H1 (cell line): ENCODE measurements at regions not wholly inside any gene's neighbourhood (a gene's known extent, or its start where the extent isn't known, plus 50 kb on each side); places are given as distances from the start of the nearest gene placed in this dataset.

ENCODE experiments used
- CTCF ChIA-PET: fragments of 300-600 bp; sonication (Branson Sonifier 250); formaldehyde crosslinking; loops from one replicate; lab custom pipeline; 2021; ENCODE audit not compliant: partially characterized antibody; lab: Charles Lee
- POLR2A ChIA-PET: fragments of 300-600 bp; sonication (Branson Sonifier 250); formaldehyde crosslinking; loops from one replicate; lab custom pipeline; 2021; ENCODE audit warnings: inconsistent platforms; ENCODE audit not compliant: partially characterized antibody; lab: Charles Lee
- DNase-seq, 2 experiments: peaks; one replicate each; pipeline versions ENCODE4 v3.0.0 to v3.0.0-alpha.2; 2010 to 2022; ENCODE audit warnings: low spot score in 2 of 2, low read depth in 1 of 2, mixed read lengths in 1 of 2
- FAIRE-seq: peaks from 2 replicates; lab custom pipeline; 2011; peaks lifted over from hg19 to GRCh38; lab: Jason Lieb, UNC
- H2AFZ ChIP-seq: 2 replicates; pipeline ENCODE4 v1.8.1; 2012; ENCODE audit warnings: low read length, inconsistent platforms
- H2AK5ac ChIP-seq: 2 replicates; pipeline ENCODE4 v1.6.1; 2013; ENCODE audit warnings: low read depth, low read length
- H2BK120ac ChIP-seq: replicated peaks from 2 replicates; pipeline ENCODE3; 2013; ENCODE audit warnings: low read depth, low read length, inconsistent platforms
- H2BK12ac ChIP-seq: 2 replicates; pipeline ENCODE4 v1.6.1; 2013; ENCODE audit warnings: low read depth, low read length
- H2BK15ac ChIP-seq: 2 replicates; pipeline ENCODE4 v1.6.1; 2013; ENCODE audit warnings: low read length
- H2BK20ac ChIP-seq: 2 replicates; pipeline ENCODE4 v1.6.1; 2013; ENCODE audit warnings: low read length
- H2BK5ac ChIP-seq: 2 replicates; pipeline ENCODE4 v1.6.1; 2013; ENCODE audit warnings: low read depth, low read length
- H3K14ac ChIP-seq: 2 replicates; pipeline ENCODE4 v1.6.1; 2013; ENCODE audit warnings: inconsistent platforms; ENCODE audit not compliant: insufficient read length
- H3K18ac ChIP-seq: 2 replicates; pipeline ENCODE4 v1.6.1; 2013; ENCODE audit warnings: low read length; ENCODE audit errors: extremely low read depth
- H3K23ac ChIP-seq: 2 replicates; pipeline ENCODE4 v1.6.1; 2013; ENCODE audit warnings: inconsistent platforms; ENCODE audit not compliant: insufficient read length
- H3K23me2 ChIP-seq: 2 replicates; pipeline ENCODE4 v1.6.1; 2013; ENCODE audit warnings: low read depth, low read length
- H3K27ac ChIP-seq: 2 replicates; pipeline ENCODE4 v1.6.1; 2011; ENCODE audit warnings: low read depth, low read length, inconsistent platforms
- H3K27me3 ChIP-seq, 4 experiments: replicated peaks in 1 of 4; 1 replicate in 1 of 4; 2 replicates in 3 of 4; pipeline versions ENCODE4 v1.6.1 to v1.8.1; 2011 to 2013; ENCODE audit warnings: low read length in 3 of 4, mild to moderate bottlenecking in 3 of 4, inconsistent platforms in 2 of 4, mixed read lengths in 2 of 4, moderate library complexity in 1 of 4; ENCODE audit not compliant: control insufficient read depth in 3 of 4, insufficient read depth in 3 of 4; ENCODE audit errors: extremely low read depth in 1 of 4
- H3K36me3 ChIP-seq, 4 experiments: 2 replicates each; pipeline versions ENCODE4 v1.6.1 to v1.8.1; 2011 to 2013; ENCODE audit warnings: mild to moderate bottlenecking in 4 of 4, low read length in 3 of 4, moderate library complexity in 2 of 4, control low read depth in 1 of 4, inconsistent platforms in 1 of 4; ENCODE audit not compliant: insufficient read depth in 4 of 4, control insufficient read depth in 2 of 4
- H3K4ac ChIP-seq: replicated peaks from 2 replicates; pipeline ENCODE3; 2013; ENCODE audit warnings: low read length, low read depth, mixed read lengths, inconsistent platforms; ENCODE audit not compliant: insufficient read length
- H3K4me1 ChIP-seq, 4 experiments: replicated peaks in 1 of 4; 1 replicate in 1 of 4; 2 replicates in 3 of 4; pipeline versions ENCODE4 v1.6.1 to v1.8.1; 2011 to 2013; ENCODE audit warnings: low read length in 3 of 4, inconsistent platforms in 2 of 4, mixed read lengths in 1 of 4; ENCODE audit not compliant: insufficient read depth in 4 of 4, control insufficient read depth in 3 of 4
- H3K4me2 ChIP-seq, 2 experiments: 2 replicates each; pipeline versions ENCODE4 v1.6.1 to v1.8.1; 2011 to 2013; ENCODE audit warnings: low read depth in 2 of 2, low read length in 2 of 2, control low read depth in 1 of 2, inconsistent platforms in 1 of 2, mild to moderate bottlenecking in 1 of 2; ENCODE audit not compliant: insufficient read depth in 1 of 2
- H3K4me3 ChIP-seq, 4 experiments: fragments of 200-600, 300-600 bp in 1 of 4; sonication (generic), shearing (Covaris generic), sonication (Bioruptor Twin) in 1 of 4; 2 replicates each; pipeline versions ENCODE4 v1.5.1 to v1.8.1; 2011 to 2016; ENCODE audit warnings: low read length in 4 of 4, low read depth in 3 of 4, control low read depth in 2 of 4, inconsistent platforms in 2 of 4, mild to moderate bottlenecking in 2 of 4, mixed read lengths in 1 of 4, moderate library complexity in 1 of 4; ENCODE audit not compliant: insufficient read depth in 2 of 4; ENCODE audit errors: extremely low read depth in 1 of 4
- H3K56ac ChIP-seq: replicated peaks from 2 replicates; pipeline ENCODE3; 2013; ENCODE audit warnings: low read depth, mild to moderate bottlenecking, mixed read lengths, low read length, inconsistent platforms; ENCODE audit not compliant: insufficient read length
- H3K79me1 ChIP-seq: 2 replicates; pipeline ENCODE4 v1.6.1; 2013; ENCODE audit warnings: low read depth, low read length, control low read depth
- H3K79me2 ChIP-seq, 2 experiments: 2 replicates each; pipeline versions ENCODE4 v1.6.1 to v1.8.1; 2012 to 2013; ENCODE audit warnings: low read length in 2 of 2, mild to moderate bottlenecking in 2 of 2, inconsistent platforms in 1 of 2; ENCODE audit not compliant: insufficient read depth in 2 of 2, control insufficient read depth in 1 of 2
- H3K9ac ChIP-seq, 4 experiments: replicated peaks in 1 of 4; 1 replicate in 1 of 4; 2 replicates in 3 of 4; pipeline versions ENCODE4 v1.6.1 to v1.8.1; 2011 to 2013; ENCODE audit warnings: low read depth in 3 of 4, low read length in 3 of 4, control low read depth in 2 of 4, mild to moderate bottlenecking in 2 of 4, moderate library complexity in 2 of 4, inconsistent platforms in 1 of 4; ENCODE audit errors: extremely low read depth in 1 of 4
- H3K9me3 ChIP-seq, 2 experiments: 2 replicates each; pipeline versions ENCODE4 v1.6.1 to v1.8.1; 2012 to 2013; ENCODE audit warnings: mild to moderate bottlenecking in 2 of 2, moderate library complexity in 2 of 2, control low read depth in 1 of 2, inconsistent platforms in 1 of 2, low read depth in 1 of 2, low read length in 1 of 2, mixed read lengths in 1 of 2; ENCODE audit not compliant: insufficient read depth in 2 of 2
- H4K20me1 ChIP-seq, 2 experiments: replicated peaks in 1 of 2; 2 replicates each; pipeline versions ENCODE3 to v1.8.1; 2011 to 2013; ENCODE audit warnings: inconsistent platforms in 2 of 2, low read length in 2 of 2, mild to moderate bottlenecking in 1 of 2; ENCODE audit not compliant: insufficient read depth in 2 of 2, control insufficient read depth in 1 of 2
- H4K5ac ChIP-seq: 2 replicates; pipeline ENCODE4 v1.6.1; 2013; ENCODE audit warnings: low read length, low read depth, mixed read lengths, inconsistent platforms; ENCODE audit not compliant: insufficient read length
- H4K8ac ChIP-seq: 2 replicates; pipeline ENCODE4 v1.8.0; 2013; ENCODE audit warnings: mild to moderate bottlenecking, moderate library complexity, low read length, inconsistent platforms; ENCODE audit not compliant: insufficient read depth; ENCODE audit errors: extremely low read depth
- H4K91ac ChIP-seq: replicated peaks from 2 replicates; pipeline ENCODE3; 2013; ENCODE audit warnings: low read length, mixed read lengths, inconsistent platforms; ENCODE audit not compliant: insufficient read length
- BCL11A ChIP-seq, 2 experiments: IDR thresholded peaks; one replicate each; pipeline ENCODE4 v1.6.1; 2011; ENCODE audit warnings: low read depth in 2 of 2, low read length in 2 of 2, mild to moderate bottlenecking in 2 of 2
- CEBPB ChIP-seq: IDR thresholded peaks from 2 replicates; pipeline ENCODE4 v1.6.1; 2012; ENCODE audit warnings: low read depth, low read length
- CTCF ChIP-seq, 3 experiments: IDR thresholded peaks; 1 replicate in 2 of 3; 2 replicates in 1 of 3; pipeline versions ENCODE4 v1.5.1 to v1.6.1; 2011; ENCODE audit warnings: low read length in 3 of 3, mild to moderate bottlenecking in 3 of 3, inconsistent platforms in 2 of 3, low read depth in 1 of 3, moderate library complexity in 1 of 3; ENCODE audit not compliant: insufficient read depth in 1 of 3; ENCODE audit errors: control extremely low read depth in 1 of 3
- E2F6 ChIP-seq: IDR thresholded peaks from 2 replicates; pipeline ENCODE4 v1.6.1; 2012; ENCODE audit warnings: inconsistent platforms
- EP300 ChIP-seq, 2 experiments: IDR thresholded peaks; 1 replicate in 1 of 2; 2 replicates in 1 of 2; pipeline ENCODE4 v1.6.1; 2011 to 2012; ENCODE audit warnings: low read depth in 2 of 2, low read length in 2 of 2, mild to moderate bottlenecking in 2 of 2, borderline replicate concordance in 1 of 2, inconsistent platforms in 1 of 2, moderate library complexity in 1 of 2
- HDAC2 ChIP-seq, 2 experiments: fragments of 300-600 bp in 1 of 2; sonication (generic) in 1 of 2; IDR thresholded peaks; 2 replicates each; pipeline ENCODE4 v1.6.1; 2011 to 2012; ENCODE audit warnings: low read depth in 2 of 2, low read length in 2 of 2, mild to moderate bottlenecking in 2 of 2, moderate library complexity in 2 of 2, borderline replicate concordance in 1 of 2, inconsistent platforms in 1 of 2
- KDM1A ChIP-seq: fragments of 200-600, 300-600 bp; sonication (generic); IDR thresholded peaks from 2 replicates; pipeline ENCODE4 v1.7.1; 2016; ENCODE audit warnings: mild to moderate bottlenecking, low read length, borderline replicate concordance
- MAFK ChIP-seq: IDR thresholded peaks from 2 replicates; pipeline ENCODE4 v1.6.1; 2012; ENCODE audit warnings: low read depth, mild to moderate bottlenecking, improper control_type of control experiment, low read length
- POLR2A ChIP-seq, 2 experiments: IDR thresholded peaks; 1 replicate in 1 of 2; 2 replicates in 1 of 2; pipeline ENCODE4 v1.6.1; 2011; ENCODE audit warnings: low read depth in 2 of 2, low read length in 2 of 2, mild to moderate bottlenecking in 2 of 2; ENCODE audit errors: control extremely low read depth in 1 of 2
- POU5F1 ChIP-seq: IDR thresholded peaks from 2 replicates; pipeline ENCODE4 v1.6.1; 2011; ENCODE audit warnings: low read depth, mild to moderate bottlenecking, low read length, moderate library complexity
- YY1 ChIP-seq: IDR thresholded peaks from 2 replicates; pipeline ENCODE4 v1.6.1; 2011; ENCODE audit warnings: low read depth, mild to moderate bottlenecking, low read length
- WGBS, 2 experiments: shearing (Covaris generic) in 1 of 2; methylation state at CpG; one replicate each; pipeline versions ENCODE4 v1.1.6 to v1.1.7; 2013 to 2015; ENCODE audit warnings: low lambda C conversion rate in 2 of 2, mixed read lengths in 2 of 2, inconsistent platforms in 1 of 2, low coverage in 1 of 2, missing lambda C conversion rate in 1 of 2; ENCODE audit not compliant: insufficient replicate concordance in 2 of 2, insufficient coverage in 1 of 2, insufficient read length in 1 of 2; ENCODE audit errors: extremely low coverage in 1 of 2, missing lambda C conversion rate in 1 of 2; 5-methylcytosine and 5-hydroxymethylcytosine counted together

GRCh38 chr4:120130786-120131185, 64.1 kb upstream of the MAD2L1 start:
- no peak overlapping the region for H2BK120ac ChIP-seq
- FAIRE-seq (no peak), DNase-seq (no peak)
- H3K79me2 ChIP-seq, result no peaks in the 10 kb centered on the region
- ChIA-PET CTCF (interaction anchor here (1.0 kb wide), 1 partner anchor 24 kb away, joined by 4 read pairs; no protein-coding TSS in a partner anchor), POLR2A (no interaction called here)
- H2AK5ac ChIP-seq, result no peak overlapping the region
- H4K20me1 ChIP-seq, result no peaks in the 10 kb centered on the region
- H3K36me3 ChIP-seq, result no peaks in the 10 kb centered on the region
- no peak overlapping the region for H2AFZ ChIP-seq
- H4K5ac ChIP-seq, result no peak overlapping the region
- no peak overlapping the region for H3K23ac ChIP-seq
- no peak overlapping the region for H4K91ac ChIP-seq
- H3K27me3 ChIP-seq, result no peaks in the 10 kb centered on the region
- H3K4ac ChIP-seq, result no peak overlapping the region
- H3K9me3 ChIP-seq, result no peaks in the 10 kb centered on the region
- H2BK20ac ChIP-seq, result no peak overlapping the region
- H3K18ac ChIP-seq, result no peak overlapping the region
- H3K4me1 ChIP-seq, result no peaks in the 10 kb centered on the region
- no peak overlapping the region for H3K4me2 ChIP-seq
- H2BK5ac ChIP-seq, result no peak overlapping the region
- 80% methylated on average over 2 of the region's 2 CpGs; no CpG with 5 or more reads in 1 of the 2 experiments for WGBS, 2 experiments
- H3K14ac ChIP-seq, result no peak overlapping the region
- H2BK15ac ChIP-seq, result no peak overlapping the region
- H2BK12ac ChIP-seq, result no peak overlapping the region
- H3K4me3 ChIP-seq, result no peak overlapping the region
- H3K27ac ChIP-seq, result no peak overlapping the region
- H3K56ac ChIP-seq, result no peak overlapping the region
- H3K23me2 ChIP-seq, result no peaks in the 10 kb centered on the region
- H4K8ac ChIP-seq, result no peak overlapping the region
- no peaks in the 10 kb centered on the region for H3K79me1 ChIP-seq
- no peak overlapping the region for H3K9ac ChIP-seq
- TF ChIP-seq CTCF (IDR thresholded peaks at IDR 0.05; ENCODE audit: control extremely low read depth in 1 of 3, insufficient read depth in 1 of 3, low read depth in 1 of 3, low read length in 3 of 3), result no peak
- TF ChIP-seq EP300 (IDR thresholded peaks at IDR 0.05; ENCODE audit: borderline replicate concordance in 1 of 2, low read depth in 2 of 2, low read length in 2 of 2), result no peak
- TF ChIP-seq HDAC2 (IDR thresholded peaks at IDR 0.05; ENCODE audit: borderline replicate concordance in 1 of 2, low read depth in 2 of 2, low read length in 2 of 2), result no peak
- TF ChIP-seq POU5F1, result no peak
- TF ChIP-seq POLR2A (IDR thresholded peaks at IDR 0.05; ENCODE audit: control extremely low read depth in 1 of 2, low read depth in 2 of 2, low read length in 2 of 2), result no peak
- no peak for TF ChIP-seq KDM1A
- no peak for TF ChIP-seq MAFK
- no peak for TF ChIP-seq YY1
- no peak for TF ChIP-seq BCL11A (IDR thresholded peaks at IDR 0.05; ENCODE audit: low read depth in 2 of 2, low read length in 2 of 2)
- TF ChIP-seq CEBPB, result no peak
- no peak for TF ChIP-seq E2F6
